GM18507 (cell line): ENCODE measurements at regions not wholly inside any gene's neighbourhood (a gene's known extent, or its start where the extent isn't known, plus 50 kb on each side); places are given as distances from the start of the nearest gene placed in this dataset.
A peak's percentile ranks its signal among the peaks of the same experiment; 100 is the strongest.
"Not testable (repeated sequence)": the region's sequence is repeated elsewhere in the genome, so short reads cannot be mapped to it uniquely, and the experiment has no call there.

Experiments
- DNase-seq: peaks from one replicate; pipeline ENCODE4 v3.0.0; 2011; ENCODE audit warnings: low read depth; ENCODE audit not compliant: insufficient read length; ENCODE audit errors: extremely low spot score
- FAIRE-seq: peaks from 2 replicates; lab custom pipeline; 2011; peaks lifted over from hg19 to GRCh38; lab: Jason Lieb, UNC

GRCh38 chr12:92396647-92397252, 251.1 kb upstream of the BTG1 start:
- FAIRE-seq (no peak), DNase-seq (no peak)

- DNase-seq (no peak), FAIRE-seq (no peak)
These were observed 249.7 kb upstream of the BTG1 start for GRCh38 chr12:92395322-92395721.

GRCh38 chr12:92394895-92395294, 249.2 kb upstream of the BTG1 start:
- FAIRE-seq = no peak

GRCh38 chr12:92393504-92393903, 247.9 kb upstream of the BTG1 start:
- DNase-seq = no peak
- FAIRE-seq = no peak

More at GRCh38 chr12:92394895-92395294, 249.2 kb upstream of the BTG1 start:
- DNase-seq = no peak

- not testable (repeated sequence) for DNase-seq, FAIRE-seq
These were observed 246.1 kb upstream of the BTG1 start for GRCh38 chr12:92391726-92392125.

GRCh38 chr12:92389466-92389865, 243.8 kb upstream of the BTG1 start:
- no peak for FAIRE-seq
- no peak for DNase-seq

- DNase-seq (no peak), FAIRE-seq (no peak)
These were observed 239.7 kb upstream of the BTG1 start for GRCh38 chr12:92385296-92385695.

GRCh38 chr12:92384571-92384970, 238.9 kb upstream of the BTG1 start:
- FAIRE-seq (no peak), DNase-seq (no peak)

GRCh38 chr12:92382383-92382878, 236.8 kb upstream of the BTG1 start:
- FAIRE-seq = no peak
- no peak for DNase-seq

GRCh38 chr12:92381856-92382255, 236.2 kb upstream of the BTG1 start:
- DNase-seq (no peak), FAIRE-seq (no peak)

- DNase-seq (no peak), FAIRE-seq (no peak)
These were observed 233.2 kb upstream of the BTG1 start for GRCh38 chr12:92378682-92379479.

- DNase-seq, FAIRE-seq: not testable (repeated sequence)
These were observed 229.9 kb upstream of the BTG1 start for GRCh38 chr12:92375504-92375903.

- peak; percentile 57 for FAIRE-seq
These were observed 225.2 kb upstream of the BTG1 start for GRCh38 chr12:92370828-92371227.

GRCh38 chr12:92369636-92370035, 224.0 kb upstream of the BTG1 start:
- DNase-seq (no peak), FAIRE-seq (no peak)

More at GRCh38 chr12:92370828-92371227, 225.2 kb upstream of the BTG1 start:
- no peak for DNase-seq

GRCh38 chr12:92369056-92369455, 223.4 kb upstream of the BTG1 start:
- FAIRE-seq (no peak), DNase-seq (no peak)

GRCh38 chr12:92365836-92366235, 220.2 kb upstream of the BTG1 start:
- DNase-seq (no peak), FAIRE-seq (no peak)

GRCh38 chr12:92365333-92365732, 219.7 kb upstream of the BTG1 start:
- DNase-seq (no peak), FAIRE-seq (peak; percentile 75)

GRCh38 chr12:92363295-92364146, 217.9 kb upstream of the BTG1 start:
- DNase-seq (peak; percentile 30), FAIRE-seq (peak; percentile 100)

GRCh38 chr12:92362785-92363184, 217.1 kb upstream of the BTG1 start:
- no peak for FAIRE-seq
- DNase-seq = no peak

GRCh38 chr12:92362126-92362525, 216.5 kb upstream of the BTG1 start:
- DNase-seq = no peak
- FAIRE-seq = no peak
